ENCODE measurements at regions not wholly inside any gene's neighbourhood (a gene's known extent, or its start where the extent isn't known, plus 50 kb on each side); places are given as distances from the start of the nearest gene placed in this dataset.

- Mint-ChIP-seq H3K4me1 (ENCODE audit: low read depth, unreplicated experiment) (no peaks in the 10 kb centered on the region), H3K27me3 (ENCODE audit: unreplicated experiment) (no peaks in the 10 kb centered on the region), H3K27ac (ENCODE audit: unreplicated experiment) (no peak overlapping the region), H3K4me3 (ENCODE audit: unreplicated experiment) (no peak overlapping the region), H3K36me3 (ENCODE audit: unreplicated experiment) (no peaks in the 10 kb centered on the region), H3K9me3 (ENCODE audit: unreplicated experiment) (no peaks in the 10 kb centered on the region)
- TF ChIP-seq CTCF (IDR thresholded peaks at IDR 0.05; ENCODE audit: partially characterized antibody, unreplicated experiment): no peak
- DNase-seq: no peak
These were observed 58.6 kb upstream of the TSC22D2 start for GRCh38 chr3:150349314-150350097.

- Mint-ChIP-seq H3K27ac (ENCODE audit: unreplicated experiment) (no peak overlapping the region), H3K4me1 (ENCODE audit: low read depth, unreplicated experiment) (no peaks in the 10 kb centered on the region), H3K27me3 (ENCODE audit: unreplicated experiment) (no peaks in the 10 kb centered on the region), H3K36me3 (ENCODE audit: unreplicated experiment) (no peaks in the 10 kb centered on the region), H3K4me3 (ENCODE audit: unreplicated experiment) (no peak overlapping the region), H3K9me3 (ENCODE audit: unreplicated experiment) (no peaks in the 10 kb centered on the region)
- no peak for TF ChIP-seq CTCF (IDR thresholded peaks at IDR 0.05; ENCODE audit: partially characterized antibody, unreplicated experiment)
- DNase-seq: no peak
These were observed 59.6 kb upstream of the TSC22D2 start for GRCh38 chr3:150348500-150348899.

- Mint-ChIP-seq H3K27ac (ENCODE audit: unreplicated experiment) (no peak overlapping the region), H3K27me3 (ENCODE audit: unreplicated experiment) (no peaks in the 10 kb centered on the region), H3K4me3 (ENCODE audit: unreplicated experiment) (no peak overlapping the region), H3K4me1 (ENCODE audit: low read depth, unreplicated experiment) (peaks cover 2% of the 10 kb centered on the region), H3K36me3 (ENCODE audit: unreplicated experiment) (no peaks in the 10 kb centered on the region), H3K9me3 (ENCODE audit: unreplicated experiment) (no peaks in the 10 kb centered on the region)
- DNase-seq: no peak
- TF ChIP-seq CTCF (IDR thresholded peaks at IDR 0.05; ENCODE audit: partially characterized antibody, unreplicated experiment): no peak
These were observed 60.9 kb upstream of the TSC22D2 start for GRCh38 chr3:150346981-150347863.

GRCh38 chr3:150346266-150346665 is 61.8 kb upstream of the TSC22D2 start:
- H3K27me3 Mint-ChIP-seq (ENCODE audit: unreplicated experiment): no peaks in the 10 kb centered on the region
- no peak overlapping the region for H3K4me3 Mint-ChIP-seq (ENCODE audit: unreplicated experiment)
- H3K4me1 Mint-ChIP-seq (ENCODE audit: low read depth, unreplicated experiment): peaks cover 2% of the 10 kb centered on the region
- no peak for DNase-seq
- no peak for TF ChIP-seq CTCF (IDR thresholded peaks at IDR 0.05; ENCODE audit: partially characterized antibody, unreplicated experiment)
- H3K36me3 Mint-ChIP-seq (ENCODE audit: unreplicated experiment): no peaks in the 10 kb centered on the region
- H3K9me3 Mint-ChIP-seq (ENCODE audit: unreplicated experiment): no peaks in the 10 kb centered on the region
- H3K27ac Mint-ChIP-seq (ENCODE audit: unreplicated experiment): no peak overlapping the region
